Osteocyte (in vitro differentiated cells): ENCODE measurements at regions not wholly inside any gene's neighbourhood (a gene's known extent, or its start where the extent isn't known, plus 50 kb on each side); places are given as distances from the start of the nearest gene placed in this dataset.

Experiments
- DNase-seq: peaks from one replicate; pipeline ENCODE4 v3.0.0; 2021; ENCODE audit warnings: mixed read lengths; ENCODE audit not compliant: unreplicated experiment; ENCODE audit errors: extremely low spot score
- H3K27ac Mint-ChIP-seq: one replicate; pipeline ENCODE4 v1.8.0; 2021; ENCODE audit warnings: mild to moderate bottlenecking, mixed read lengths; ENCODE audit not compliant: unreplicated experiment
- H3K27me3 Mint-ChIP-seq: one replicate; pipeline ENCODE4 v1.8.0; 2021; ENCODE audit warnings: mixed read lengths; ENCODE audit not compliant: unreplicated experiment
- H3K36me3 Mint-ChIP-seq: one replicate; pipeline ENCODE4 v1.8.0; 2021; ENCODE audit warnings: mixed read lengths; ENCODE audit not compliant: unreplicated experiment
- H3K4me1 Mint-ChIP-seq: one replicate; pipeline ENCODE4 v1.8.0; 2021; ENCODE audit warnings: mixed read lengths; ENCODE audit not compliant: unreplicated experiment
- H3K4me3 Mint-ChIP-seq: one replicate; pipeline ENCODE4 v1.8.0; 2021; ENCODE audit warnings: mild to moderate bottlenecking, moderate library complexity, mixed read lengths; ENCODE audit not compliant: unreplicated experiment
- H3K9me3 Mint-ChIP-seq: one replicate; pipeline ENCODE4 v1.8.0; 2021; ENCODE audit warnings: mixed read lengths; ENCODE audit not compliant: unreplicated experiment
- TF ChIP-seq, protein P1 (sequence below): fragments of 200-600 bp; sonication (generic); IDR thresholded peaks from 2 replicates; pipeline ENCODE4 v1.5.0; 2021; ENCODE audit warnings: antibody characterized with exemption, mild to moderate bottlenecking, moderate library complexity

DNA sequence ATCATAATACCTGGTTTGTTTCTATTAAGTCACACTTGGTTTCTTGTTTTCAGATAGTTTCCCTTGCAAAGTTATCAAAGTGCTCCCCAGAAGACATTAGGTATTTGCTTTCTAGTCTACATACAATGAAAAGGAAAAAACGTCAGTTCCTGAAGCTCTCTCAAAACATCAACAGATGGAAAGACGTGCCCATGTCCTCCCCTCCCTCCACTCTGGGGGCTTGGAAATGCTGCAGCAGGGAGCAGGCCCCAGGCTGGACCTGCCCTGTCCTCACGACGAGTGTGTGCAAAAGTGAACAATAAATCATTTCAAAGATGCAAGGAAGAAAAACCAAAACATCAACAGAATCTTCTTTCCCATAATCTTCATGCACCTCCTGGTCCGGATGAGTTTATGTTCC is 118.5 kb downstream of the USP22 start:
- no peak overlapping the region for H3K4me3 Mint-ChIP-seq
- no peaks in the 10 kb centered on the region for H3K27me3 Mint-ChIP-seq
- peak overlapping the region; percentile 81 for H3K27ac Mint-ChIP-seq
- no peaks in the 10 kb centered on the region for H3K9me3 Mint-ChIP-seq
- DNase-seq = no peak
- TF ChIP-seq, protein P1, sequence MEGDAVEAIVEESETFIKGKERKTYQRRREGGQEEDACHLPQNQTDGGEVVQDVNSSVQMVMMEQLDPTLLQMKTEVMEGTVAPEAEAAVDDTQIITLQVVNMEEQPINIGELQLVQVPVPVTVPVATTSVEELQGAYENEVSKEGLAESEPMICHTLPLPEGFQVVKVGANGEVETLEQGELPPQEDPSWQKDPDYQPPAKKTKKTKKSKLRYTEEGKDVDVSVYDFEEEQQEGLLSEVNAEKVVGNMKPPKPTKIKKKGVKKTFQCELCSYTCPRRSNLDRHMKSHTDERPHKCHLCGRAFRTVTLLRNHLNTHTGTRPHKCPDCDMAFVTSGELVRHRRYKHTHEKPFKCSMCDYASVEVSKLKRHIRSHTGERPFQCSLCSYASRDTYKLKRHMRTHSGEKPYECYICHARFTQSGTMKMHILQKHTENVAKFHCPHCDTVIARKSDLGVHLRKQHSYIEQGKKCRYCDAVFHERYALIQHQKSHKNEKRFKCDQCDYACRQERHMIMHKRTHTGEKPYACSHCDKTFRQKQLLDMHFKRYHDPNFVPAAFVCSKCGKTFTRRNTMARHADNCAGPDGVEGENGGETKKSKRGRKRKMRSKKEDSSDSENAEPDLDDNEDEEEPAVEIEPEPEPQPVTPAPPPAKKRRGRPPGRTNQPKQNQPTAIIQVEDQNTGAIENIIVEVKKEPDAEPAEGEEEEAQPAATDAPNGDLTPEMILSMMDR = no peak
- H3K4me1 Mint-ChIP-seq = peaks cover 89% of the 10 kb centered on the region
- peaks cover 13% of the 10 kb centered on the region for H3K36me3 Mint-ChIP-seq

DNA sequence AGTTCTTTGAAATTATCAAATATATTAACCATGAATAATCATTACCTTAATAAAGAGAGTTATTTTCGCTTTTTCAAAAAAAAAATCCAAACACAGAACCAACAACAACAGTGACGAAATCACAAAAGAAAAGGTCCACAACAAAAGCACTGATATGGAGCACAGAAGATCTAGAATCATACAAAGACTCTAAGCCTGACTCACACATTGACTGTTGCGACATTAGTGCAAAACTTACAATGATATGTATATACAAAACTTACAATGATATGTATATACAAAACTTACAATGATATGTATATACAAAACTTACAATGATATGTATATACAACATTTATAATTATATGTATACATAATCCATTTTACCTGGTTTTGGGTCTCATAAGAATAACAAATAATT is 117.7 kb downstream of the USP22 start:
- TF ChIP-seq, protein P1 = no peak
- H3K4me3 Mint-ChIP-seq = no peak overlapping the region
- peak overlapping the region; percentile 81 for H3K27ac Mint-ChIP-seq
- peaks cover 88% of the 10 kb centered on the region for H3K4me1 Mint-ChIP-seq
- peaks cover 18% of the 10 kb centered on the region for H3K36me3 Mint-ChIP-seq
- DNase-seq = no peak
- no peaks in the 10 kb centered on the region for H3K27me3 Mint-ChIP-seq
- no peaks in the 10 kb centered on the region for H3K9me3 Mint-ChIP-seq

- no peaks in the 10 kb centered on the region for H3K27me3 Mint-ChIP-seq
- H3K27ac Mint-ChIP-seq = peak overlapping the region; percentile 62
- peaks cover 88% of the 10 kb centered on the region for H3K4me1 Mint-ChIP-seq
- H3K4me3 Mint-ChIP-seq = no peak overlapping the region
- no peak for DNase-seq
- no peaks in the 10 kb centered on the region for H3K9me3 Mint-ChIP-seq
- TF ChIP-seq, protein P1 = no peak
- H3K36me3 Mint-ChIP-seq = peaks cover 18% of the 10 kb centered on the region
Measured at GRCh38 chr17:20925954-20926353, 116.9 kb downstream of the USP22 start.

DNA sequence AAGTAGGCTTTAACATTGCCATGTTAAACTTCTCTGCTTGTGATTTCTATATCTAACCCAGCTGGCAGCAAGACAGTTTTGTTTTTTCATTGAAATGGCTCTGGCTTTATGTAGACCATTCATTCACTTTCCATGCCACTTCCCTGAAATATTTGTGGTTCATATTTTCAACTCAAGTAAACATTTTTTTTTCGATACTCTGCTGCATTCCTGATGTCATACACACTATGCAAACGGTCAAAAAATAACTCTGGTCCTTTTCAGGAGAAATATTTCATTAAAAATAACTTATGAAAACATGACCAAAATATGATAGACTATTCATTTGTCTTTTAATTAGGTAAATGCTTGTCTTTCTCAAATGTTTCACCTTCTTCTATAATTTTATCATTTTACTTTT is 116.3 kb downstream of the USP22 start:
- TF ChIP-seq, protein P1 = no peak
- Mint-ChIP-seq H3K36me3 (peaks cover 20% of the 10 kb centered on the region), H3K27ac (peak overlapping the region; percentile 69), H3K9me3 (no peaks in the 10 kb centered on the region), H3K27me3 (no peaks in the 10 kb centered on the region), H3K4me1 (peaks cover 87% of the 10 kb centered on the region), H3K4me3 (no peak overlapping the region)
- DNase-seq = no peak

DNA sequence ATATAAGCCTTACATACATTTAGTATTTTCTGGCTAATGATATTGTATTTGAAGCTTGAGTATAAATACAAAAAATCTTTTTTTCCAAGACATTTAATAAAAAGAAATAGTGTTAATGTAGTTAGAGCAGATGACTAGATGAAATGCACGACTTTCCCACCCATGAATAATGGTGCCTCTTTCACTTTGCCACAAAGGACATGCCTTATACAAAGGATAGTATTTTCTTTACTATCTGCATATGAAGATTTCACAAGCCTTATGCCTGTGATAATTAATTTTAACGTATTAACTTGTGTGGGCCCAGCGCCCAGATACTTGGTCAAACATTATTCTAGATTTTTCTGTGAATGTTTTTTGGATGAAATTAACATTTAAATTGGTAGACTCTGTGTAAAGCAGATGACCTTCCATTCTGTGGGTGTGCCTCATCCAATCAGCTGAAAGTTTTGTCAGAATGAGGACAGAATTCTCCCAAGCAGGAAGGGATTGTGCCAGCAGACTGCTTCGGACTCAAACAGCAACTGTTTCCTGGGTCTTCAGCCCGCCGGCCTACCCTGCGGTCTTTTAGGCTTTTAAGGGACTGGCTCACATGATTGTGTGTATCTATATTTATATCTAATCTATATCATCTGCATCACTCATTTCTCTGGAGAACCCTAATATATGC is 115.4 kb downstream of the USP22 start:
- Mint-ChIP-seq H3K4me1 (peaks cover 86% of the 10 kb centered on the region), H3K27ac (peak overlapping the region; percentile 69), H3K36me3 (peaks cover 30% of the 10 kb centered on the region), H3K9me3 (no peaks in the 10 kb centered on the region), H3K27me3 (no peaks in the 10 kb centered on the region), H3K4me3 (no peak overlapping the region)
- no peak for DNase-seq
- TF ChIP-seq, protein P1 = no peak
